Activated T-helper 17 cell treated with anti-CD3 and anti-CD28 coated beads, Interleukin-2, amount 50 U/mL, for 72 hours (primary cell): ENCODE measurements at regions not wholly inside any gene's neighbourhood (a gene's known extent, or its start where the extent isn't known, plus 50 kb on each side); places are given as distances from the start of the nearest gene placed in this dataset.
"Not testable (repeated sequence)": the region's sequence is repeated elsewhere in the genome, so short reads cannot be mapped to it uniquely, and the experiment has no call there.

Source experiments
- ATAC-seq: fragments of 150-1000 bp; cut with Tn5 transposase; replicated peaks from 2 replicates; pipeline ENCODE4 v1.10.0; 2021; ENCODE audit warnings: mild to moderate bottlenecking, moderate library complexity
- H3K27ac Mint-ChIP-seq: one replicate; pipeline ENCODE4 v1.8.0; 2022; ENCODE audit warnings: mixed read lengths
- H3K27me3 Mint-ChIP-seq: one replicate; pipeline ENCODE4 v1.8.0; 2022; ENCODE audit warnings: mixed read lengths
- H3K36me3 Mint-ChIP-seq: one replicate; pipeline ENCODE4 v1.8.0; 2022; ENCODE audit warnings: low read depth, mild to moderate bottlenecking, mixed read lengths
- H3K4me1 Mint-ChIP-seq: one replicate; pipeline ENCODE4 v1.8.0; 2022; ENCODE audit warnings: mixed read lengths
- H3K4me3 Mint-ChIP-seq: one replicate; pipeline ENCODE4 v1.8.0; 2022; ENCODE audit warnings: mild to moderate bottlenecking, mixed read lengths
- H3K9me3 Mint-ChIP-seq: one replicate; pipeline ENCODE4 v1.8.0; 2022; ENCODE audit warnings: mixed read lengths

GRCh38 chr11:112613051-112613972, 347.9 kb upstream of the NCAM1 start:
- no peak for ATAC-seq

GRCh38 chr11:112614605-112615004, 346.6 kb upstream of the NCAM1 start:
- Mint-ChIP-seq H3K27ac (no peak overlapping the region), H3K4me1 (no peaks in the 10 kb centered on the region), H3K4me3 (no peak overlapping the region), H3K36me3 (no peaks in the 10 kb centered on the region), H3K9me3 (no peaks in the 10 kb centered on the region), H3K27me3 (peaks cover 16% of the 10 kb centered on the region)
- no peak for ATAC-seq

More at GRCh38 chr11:112613051-112613972, 347.9 kb upstream of the NCAM1 start:
- no peaks in the 10 kb centered on the region for H3K36me3 Mint-ChIP-seq
- peaks cover 20% of the 10 kb centered on the region for H3K27me3 Mint-ChIP-seq
- H3K4me1 Mint-ChIP-seq, result no peaks in the 10 kb centered on the region
- no peak overlapping the region for H3K27ac Mint-ChIP-seq
- no peak overlapping the region for H3K4me3 Mint-ChIP-seq
- no peaks in the 10 kb centered on the region for H3K9me3 Mint-ChIP-seq

- H3K27me3 Mint-ChIP-seq, result peaks cover 16% of the 10 kb centered on the region
- ATAC-seq, result no peak
- no peak overlapping the region for H3K27ac Mint-ChIP-seq
- H3K4me3 Mint-ChIP-seq, result no peak overlapping the region
- no peaks in the 10 kb centered on the region for H3K4me1 Mint-ChIP-seq
- no peaks in the 10 kb centered on the region for H3K9me3 Mint-ChIP-seq
- H3K36me3 Mint-ChIP-seq, result no peaks in the 10 kb centered on the region
Measured at GRCh38 chr11:112615238-112615637, 346.0 kb upstream of the NCAM1 start.

- no peak for ATAC-seq
- Mint-ChIP-seq H3K9me3 (no peaks in the 10 kb centered on the region), H3K4me3 (no peak overlapping the region)
Measured at GRCh38 chr11:112615891-112616290, 345.3 kb upstream of the NCAM1 start.

GRCh38 chr11:112616327-112617097, 344.7 kb upstream of the NCAM1 start:
- H3K27ac Mint-ChIP-seq, result no peak overlapping the region
- H3K9me3 Mint-ChIP-seq, result no peaks in the 10 kb centered on the region
- H3K4me3 Mint-ChIP-seq, result no peak overlapping the region
- H3K36me3 Mint-ChIP-seq, result no peaks in the 10 kb centered on the region
- no peak for ATAC-seq
- no peaks in the 10 kb centered on the region for H3K4me1 Mint-ChIP-seq
- H3K27me3 Mint-ChIP-seq, result peaks cover 16% of the 10 kb centered on the region

More at GRCh38 chr11:112615891-112616290, 345.3 kb upstream of the NCAM1 start:
- peaks cover 16% of the 10 kb centered on the region for H3K27me3 Mint-ChIP-seq
- H3K27ac Mint-ChIP-seq, result no peak overlapping the region
- H3K4me1 Mint-ChIP-seq, result no peaks in the 10 kb centered on the region
- no peaks in the 10 kb centered on the region for H3K36me3 Mint-ChIP-seq

- H3K27ac Mint-ChIP-seq, result no peak overlapping the region
- no peak for ATAC-seq
- H3K36me3 Mint-ChIP-seq, result no peaks in the 10 kb centered on the region
- peaks cover 16% of the 10 kb centered on the region for H3K27me3 Mint-ChIP-seq
- H3K9me3 Mint-ChIP-seq, result no peaks in the 10 kb centered on the region
- no peaks in the 10 kb centered on the region for H3K4me1 Mint-ChIP-seq
- H3K4me3 Mint-ChIP-seq, result no peak overlapping the region
Measured at GRCh38 chr11:112617098-112617425, 344.2 kb upstream of the NCAM1 start.

- Mint-ChIP-seq H3K9me3 (no peaks in the 10 kb centered on the region), H3K4me3 (no peak overlapping the region), H3K4me1 (no peaks in the 10 kb centered on the region), H3K36me3 (no peaks in the 10 kb centered on the region), H3K27ac (no peak overlapping the region), H3K27me3 (peaks cover 21% of the 10 kb centered on the region)
- ATAC-seq, result no peak
Measured at GRCh38 chr11:112617977-112618826, 343.0 kb upstream of the NCAM1 start.

- ATAC-seq, result no peak
- H3K4me1 Mint-ChIP-seq, result no peaks in the 10 kb centered on the region
- peaks cover 21% of the 10 kb centered on the region for H3K27me3 Mint-ChIP-seq
Measured at GRCh38 chr11:112619106-112619505, 342.1 kb upstream of the NCAM1 start.

GRCh38 chr11:112620621-112621394, 340.4 kb upstream of the NCAM1 start:
- no peaks in the 10 kb centered on the region for H3K36me3 Mint-ChIP-seq
- H3K4me3 Mint-ChIP-seq, result no peak overlapping the region
- no peaks in the 10 kb centered on the region for H3K4me1 Mint-ChIP-seq
- no peaks in the 10 kb centered on the region for H3K9me3 Mint-ChIP-seq
- no peak overlapping the region for H3K27ac Mint-ChIP-seq
- H3K27me3 Mint-ChIP-seq, result peaks cover 20% of the 10 kb centered on the region
- no peak for ATAC-seq

More at GRCh38 chr11:112619106-112619505, 342.1 kb upstream of the NCAM1 start:
- Mint-ChIP-seq H3K36me3 (no peaks in the 10 kb centered on the region), H3K9me3 (no peaks in the 10 kb centered on the region), H3K27ac (no peak overlapping the region), H3K4me3 (no peak overlapping the region)

- Mint-ChIP-seq H3K4me1 (peaks cover 5% of the 10 kb centered on the region), H3K27ac (no peak overlapping the region), H3K36me3 (no peaks in the 10 kb centered on the region), H3K27me3 (peaks cover 20% of the 10 kb centered on the region), H3K4me3 (no peak overlapping the region), H3K9me3 (no peaks in the 10 kb centered on the region)
- no peak for ATAC-seq
Measured at GRCh38 chr11:112623057-112623456, 338.2 kb upstream of the NCAM1 start.

- H3K27me3 Mint-ChIP-seq, result peaks cover 20% of the 10 kb centered on the region
- no peaks in the 10 kb centered on the region for H3K36me3 Mint-ChIP-seq
- H3K4me3 Mint-ChIP-seq, result no peak overlapping the region
- H3K27ac Mint-ChIP-seq, result no peak overlapping the region
- H3K9me3 Mint-ChIP-seq, result no peaks in the 10 kb centered on the region
- no peak for ATAC-seq
- H3K4me1 Mint-ChIP-seq, result peaks cover 5% of the 10 kb centered on the region
Measured at GRCh38 chr11:112624431-112624830, 336.8 kb upstream of the NCAM1 start.

GRCh38 chr11:112624971-112625370, 336.2 kb upstream of the NCAM1 start:
- H3K27me3 Mint-ChIP-seq, result peaks cover 20% of the 10 kb centered on the region
- not testable (repeated sequence) for ATAC-seq, H3K36me3 Mint-ChIP-seq, H3K4me1 Mint-ChIP-seq, H3K4me3 Mint-ChIP-seq, H3K9me3 Mint-ChIP-seq, H3K27ac Mint-ChIP-seq

GRCh38 chr11:112625814-112626213, 335.4 kb upstream of the NCAM1 start:
- Mint-ChIP-seq H3K27ac (no peak overlapping the region), H3K4me3 (no peak overlapping the region), H3K4me1 (peaks cover 5% of the 10 kb centered on the region), H3K9me3 (no peaks in the 10 kb centered on the region), H3K36me3 (no peaks in the 10 kb centered on the region), H3K27me3 (peaks cover 25% of the 10 kb centered on the region)
- no peak for ATAC-seq

GRCh38 chr11:112626731-112627130, 334.5 kb upstream of the NCAM1 start:
- H3K4me3 Mint-ChIP-seq, result no peak overlapping the region
- no peaks in the 10 kb centered on the region for H3K36me3 Mint-ChIP-seq
- no peaks in the 10 kb centered on the region for H3K9me3 Mint-ChIP-seq
- H3K27me3 Mint-ChIP-seq, result peaks cover 28% of the 10 kb centered on the region
- no peak for ATAC-seq
- peaks cover 5% of the 10 kb centered on the region for H3K4me1 Mint-ChIP-seq
- no peak overlapping the region for H3K27ac Mint-ChIP-seq
